Neuronal stem cell (in vitro differentiated cells): ENCODE measurements at regions not wholly inside any gene's neighbourhood (a gene's known extent, or its start where the extent isn't known, plus 50 kb on each side); places are given as distances from the start of the nearest gene placed in this dataset.
"Not testable (repeated sequence)": the region's sequence is repeated elsewhere in the genome, so short reads cannot be mapped to it uniquely, and the experiment has no call there.

Source experiments
- DNase-seq: peaks from one replicate; pipeline ENCODE4 v3.0.0-alpha.2; 2013; ENCODE audit warnings: low spot score
- H2AFZ ChIP-seq: one replicate; pipeline ENCODE4 v1.6.1; 2013; ENCODE audit warnings: mild to moderate bottlenecking, low read length, inconsistent platforms
- H2AK5ac ChIP-seq: 2 replicates; pipeline ENCODE4 v1.6.1; 2013; ENCODE audit warnings: low read depth, mild to moderate bottlenecking, inconsistent platforms, low read length, moderate library complexity, mixed read lengths
- H2BK120ac ChIP-seq: 2 replicates; pipeline ENCODE4 v1.6.1; 2013; ENCODE audit warnings: low read depth, mild to moderate bottlenecking, inconsistent platforms, low read length, moderate library complexity, mixed read lengths
- H2BK12ac ChIP-seq: one replicate; pipeline ENCODE4 v1.6.1; 2013; ENCODE audit warnings: low read length, inconsistent platforms
- H2BK15ac ChIP-seq: 2 replicates; pipeline ENCODE4 v1.6.1; 2013; ENCODE audit warnings: mild to moderate bottlenecking, low read length, inconsistent platforms, mixed read lengths
- H2BK5ac ChIP-seq: one replicate; pipeline ENCODE4 v1.6.1; 2013; ENCODE audit warnings: inconsistent platforms, mild to moderate bottlenecking, low read length, moderate library complexity
- H3K14ac ChIP-seq: one replicate; pipeline ENCODE4 v1.6.1; 2013; ENCODE audit warnings: low read length, inconsistent platforms
- H3K18ac ChIP-seq: 2 replicates; pipeline ENCODE4 v1.6.1; 2013; ENCODE audit warnings: low read length, inconsistent platforms
- H3K23ac ChIP-seq: 2 replicates; pipeline ENCODE4 v1.6.1; 2013; ENCODE audit warnings: low read depth, mild to moderate bottlenecking, mixed read lengths, low read length, inconsistent platforms; ENCODE audit not compliant: poor library complexity
- H3K27ac ChIP-seq: replicated peaks from 3 replicates; pipeline ENCODE4 v1.5.1; 2013; ENCODE audit warnings: low read length, inconsistent platforms
- H3K27me3 ChIP-seq, 3 experiments: 2 replicates each; pipeline ENCODE4 v1.6.1; 2013; ENCODE audit warnings: low read length in 3 of 3, mild to moderate bottlenecking in 2 of 3, inconsistent platforms in 1 of 3, low read depth in 1 of 3, mixed read lengths in 1 of 3, moderate library complexity in 1 of 3; ENCODE audit not compliant: control insufficient read depth in 3 of 3, insufficient read depth in 3 of 3
- H3K36me3 ChIP-seq, 2 donors: replicated peaks in 1 of 2; 2 replicates each; pipeline ENCODE4 v1.6.1; 2013; ENCODE audit warnings: low read length in 2 of 2; ENCODE audit not compliant: control insufficient read depth in 2 of 2, insufficient read depth in 2 of 2
- H3K4ac ChIP-seq: 2 replicates; pipeline ENCODE4 v1.6.1; 2013; ENCODE audit warnings: inconsistent platforms, mild to moderate bottlenecking, low read length, moderate library complexity
- H3K4me1 ChIP-seq, 2 donors: 1 replicate in 1 of 2; 2 replicates in 1 of 2; pipeline ENCODE4 v1.6.1; 2013; ENCODE audit warnings: low read length in 2 of 2, low read depth in 1 of 2; ENCODE audit not compliant: control insufficient read depth in 2 of 2, insufficient read depth in 1 of 2
- H3K4me2 ChIP-seq: one replicate; pipeline ENCODE4 v1.6.1; 2013; ENCODE audit warnings: mild to moderate bottlenecking, low read length, inconsistent platforms; ENCODE audit not compliant: insufficient read depth, poor library complexity, severe bottlenecking
- H3K4me3 ChIP-seq, 2 donors: 2 replicates each; pipeline ENCODE4 v1.5.1; 2013; ENCODE audit warnings: low read length in 2 of 2, mild to moderate bottlenecking in 2 of 2, inconsistent platforms in 1 of 2, moderate library complexity in 1 of 2
- H3K79me1 ChIP-seq: one replicate; pipeline ENCODE4 v1.6.1; 2013; ENCODE audit warnings: low read depth, mild to moderate bottlenecking, inconsistent platforms, low read length, moderate library complexity
- H3K9ac ChIP-seq: one replicate; pipeline ENCODE4 v1.6.1; 2013; ENCODE audit warnings: mild to moderate bottlenecking, low read depth, low read length, inconsistent platforms; ENCODE audit not compliant: poor library complexity
- H3K9me3 ChIP-seq, 2 donors: replicated peaks in 1 of 2; 2 replicates each; pipeline versions ENCODE3 to v1.6.1; 2013; ENCODE audit warnings: low read length in 2 of 2, mild to moderate bottlenecking in 2 of 2, inconsistent platforms in 1 of 2, low read depth in 1 of 2, mixed read lengths in 1 of 2, moderate library complexity in 1 of 2; ENCODE audit not compliant: control insufficient read depth in 2 of 2, insufficient read depth in 1 of 2
- H4K8ac ChIP-seq: one replicate; pipeline ENCODE4 v1.6.1; 2013; ENCODE audit warnings: low read depth, mild to moderate bottlenecking, inconsistent platforms, low read length, moderate library complexity
- H4K91ac ChIP-seq: one replicate; pipeline ENCODE4 v1.6.1; 2013; ENCODE audit warnings: low read length, low read depth, mild to moderate bottlenecking, inconsistent platforms; ENCODE audit not compliant: poor library complexity
- whole genome bisulfite sequencing, 2 donors: extraction: QIAGEN DNeasy Blood & Tissue Kit; methylation state at CpG; one replicate each; pipeline ENCODE4 v1.1.7; 2013; ENCODE audit warnings: missing lambda C conversion rate in 2 of 2, mixed read lengths in 1 of 2; ENCODE audit not compliant: insufficient read length in 2 of 2, insufficient replicate concordance in 1 of 2; ENCODE audit errors: extremely low coverage in 2 of 2; 5-methylcytosine and 5-hydroxymethylcytosine counted together

DNA sequence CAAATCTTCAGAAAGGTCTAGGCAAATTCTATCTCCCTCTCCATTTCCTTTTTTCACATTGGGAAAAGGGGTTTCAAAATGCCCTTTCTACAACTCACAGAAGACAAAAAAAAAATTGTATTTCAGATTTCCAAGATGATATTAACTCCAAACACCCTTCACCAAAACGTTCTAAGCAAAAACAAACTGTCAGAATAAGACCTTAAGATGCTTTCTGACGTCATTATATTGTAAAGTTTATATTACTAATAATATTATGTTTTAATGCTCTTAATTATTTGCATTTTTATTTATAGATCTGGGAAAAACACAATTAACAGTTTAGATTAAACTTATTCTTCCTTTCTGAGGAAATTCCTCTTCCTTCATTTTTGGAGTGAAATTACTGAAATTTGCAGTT lies 624.2 kb downstream of the GALC start:
- Histone ChIP-seq H3K27ac (no peak overlapping the region), H3K14ac (no peak overlapping the region), H2BK120ac (no peak overlapping the region), H3K9me3 (no peaks in the 10 kb centered on the region), H3K27me3 (no peaks in the 10 kb centered on the region), H2AFZ (no peak overlapping the region), H2AK5ac (no peak overlapping the region), H3K23ac (no peak overlapping the region), H4K8ac (no peak overlapping the region), H3K4me2 (no peak overlapping the region), H3K4me3 (no peak overlapping the region), H2BK15ac (no peak overlapping the region), H2BK12ac (no peak overlapping the region), H3K4ac (no peak overlapping the region), H3K4me1 (no peaks in the 10 kb centered on the region), H3K18ac (no peak overlapping the region), H4K91ac (no peak overlapping the region), H2BK5ac (no peak overlapping the region), H3K79me1 (no peaks in the 10 kb centered on the region), H3K36me3 (no peaks in the 10 kb centered on the region), H3K9ac (no peak overlapping the region)
- DNase-seq = no peak
- no CpG with 5 or more reads among the region's 2 CpGs for WGBS, 2 donors

DNA sequence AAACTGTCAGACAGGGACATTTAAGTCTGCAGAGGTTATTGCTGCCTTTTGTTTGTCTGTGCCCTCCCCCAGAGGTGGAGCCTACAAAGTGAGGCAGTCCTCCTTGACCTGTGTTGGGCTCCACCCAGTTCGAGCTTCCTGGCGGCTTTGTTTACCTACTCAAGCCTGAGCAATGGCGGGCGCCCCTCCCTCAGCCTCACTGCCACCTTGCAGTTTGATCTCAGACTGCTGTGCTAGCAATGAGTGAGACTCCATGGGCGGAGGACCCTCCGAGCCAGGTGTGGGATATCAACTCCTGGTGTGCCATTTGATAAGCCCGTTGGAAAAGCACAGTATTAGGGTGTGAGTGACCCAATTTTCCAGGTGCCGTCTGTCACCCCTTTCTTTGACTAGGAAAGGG lies 632.7 kb downstream of the GALC start:
- H3K27ac ChIP-seq, H2AK5ac ChIP-seq, DNase-seq, H3K4ac ChIP-seq, H4K8ac ChIP-seq, H2BK12ac ChIP-seq, H3K36me3 ChIP-seq, H3K79me1 ChIP-seq, H3K9me3 ChIP-seq, H3K9ac ChIP-seq, H3K14ac ChIP-seq, H3K27me3 ChIP-seq, H4K91ac ChIP-seq, H3K23ac ChIP-seq, H2BK5ac ChIP-seq, H2AFZ ChIP-seq, H2BK15ac ChIP-seq, H3K4me1 ChIP-seq, H2BK120ac ChIP-seq, H3K4me3 ChIP-seq, H3K4me2 ChIP-seq, H3K18ac ChIP-seq: not testable (repeated sequence)
- no CpG with 5 or more reads among the region's 8 CpGs for WGBS, 2 donors

DNA sequence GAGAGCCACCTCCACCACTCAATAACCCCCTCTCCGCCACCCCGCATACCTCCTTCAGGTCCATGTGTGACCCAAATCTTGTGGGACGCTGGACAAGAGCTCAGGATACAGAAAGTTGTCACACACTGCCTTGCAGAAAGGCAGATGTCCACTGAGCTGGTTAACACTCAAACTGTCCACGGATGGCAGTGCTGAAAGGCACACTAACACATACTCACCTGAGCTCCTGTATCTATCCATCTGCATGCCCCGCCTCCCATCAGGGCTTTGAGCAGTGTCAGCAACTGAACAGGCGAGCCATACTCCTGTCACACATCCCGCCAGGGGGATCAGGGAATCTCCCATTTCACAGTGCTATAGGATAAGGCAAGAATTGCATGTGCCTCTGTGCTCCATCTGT lies 642.0 kb downstream of the GALC start:
- Histone ChIP-seq H4K91ac (no peak overlapping the region), H3K9ac (no peak overlapping the region), H2BK12ac (no peak overlapping the region), H2AK5ac (no peak overlapping the region), H2AFZ (no peak overlapping the region), H3K23ac (no peak overlapping the region), H3K9me3 (no peaks in the 10 kb centered on the region), H3K27ac (no peak overlapping the region), H4K8ac (no peak overlapping the region), H2BK5ac (no peak overlapping the region), H3K4me2 (no peak overlapping the region), H2BK15ac (no peak overlapping the region), H3K4me3 (no peak overlapping the region), H3K27me3 (no peaks in the 10 kb centered on the region), H3K79me1 (no peaks in the 10 kb centered on the region), H3K4ac (no peak overlapping the region), H2BK120ac (no peak overlapping the region), H3K36me3 (no peaks in the 10 kb centered on the region), H3K4me1 (no peaks in the 10 kb centered on the region), H3K14ac (no peak overlapping the region), H3K18ac (no peak overlapping the region)
- no peak for DNase-seq
- WGBS, 2 donors = no CpG with 5 or more reads among the region's 7 CpGs

DNA sequence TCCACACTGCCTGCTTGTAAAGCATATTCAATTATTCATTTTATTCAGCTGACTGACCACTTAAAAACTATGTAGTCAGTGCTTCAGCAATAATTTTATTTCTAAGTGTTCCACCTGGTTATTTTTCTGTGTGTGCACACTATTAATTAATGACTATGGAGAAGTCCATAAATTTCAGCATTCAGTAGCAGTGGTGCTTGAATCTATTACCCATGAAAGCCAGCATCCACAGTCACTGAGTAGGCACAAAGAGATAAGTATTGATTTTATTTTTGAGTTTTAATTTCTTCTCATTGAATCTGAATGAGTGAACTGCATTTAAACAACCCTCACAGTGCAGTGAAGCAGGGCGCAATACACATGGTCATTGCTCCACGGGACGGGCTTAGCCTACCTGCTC lies 643.1 kb downstream of the GALC start:
- H4K91ac ChIP-seq = no peak overlapping the region

More for the DNA sequence above, 643.1 kb downstream of the GALC start:
- Histone ChIP-seq H3K27ac (no peak overlapping the region), H3K14ac (no peak overlapping the region), H3K23ac (no peak overlapping the region), H3K4me2 (no peak overlapping the region), H2AFZ (no peak overlapping the region), H2BK15ac (no peak overlapping the region), H4K8ac (no peak overlapping the region), H2AK5ac (no peak overlapping the region), H3K4me1 (no peaks in the 10 kb centered on the region), H3K4me3 (no peak overlapping the region), H2BK12ac (no peak overlapping the region), H3K27me3 (no peaks in the 10 kb centered on the region), H3K18ac (no peak overlapping the region), H2BK120ac (no peak overlapping the region), H3K79me1 (no peaks in the 10 kb centered on the region), H2BK5ac (no peak overlapping the region), H3K36me3 (no peaks in the 10 kb centered on the region), H3K9ac (no peak overlapping the region), H3K4ac (no peak overlapping the region), H3K9me3 (no peaks in the 10 kb centered on the region)
- no peak for DNase-seq
- WGBS, 2 donors = no CpG with 5 or more reads among the region's 3 CpGs
